Naive thymus-derived CD4-positive, alpha-beta T cell (primary cell): ENCODE measurements at regions not wholly inside any gene's neighbourhood (a gene's known extent, or its start where the extent isn't known, plus 50 kb on each side); places are given as distances from the start of the nearest gene placed in this dataset.

Source experiments
- ATAC-seq: fragments of 150-1000 bp; cut with Tn5 transposase; 2 replicates; pipeline ENCODE4 v1.10.0; 2021; ENCODE audit warnings: mild to moderate bottlenecking, moderate library complexity
- CTCF ChIA-PET: fragments of 350-600 bp; sonication (Branson Sonifier 250); formaldehyde crosslinking; loops from one replicate; lab custom pipeline; 2021; ENCODE audit warnings: antibody characterized with exemption; lab: Charles Lee
- POLR2A ChIA-PET: fragments of 350-600 bp; sonication (Branson Sonifier 250); formaldehyde crosslinking; loops from one replicate; lab custom pipeline; 2021; ENCODE audit warnings: antibody characterized with exemption, inconsistent platforms; lab: Charles Lee
- DNase-seq, 9 donors: peaks; one replicate each; pipeline versions ENCODE4 v3.0.0 to v3.0.0-alpha.2; 2020 to 2022; ENCODE audit warnings: mixed read lengths in 1 of 9
- H3K27ac ChIP-seq: one replicate; pipeline ENCODE4 v1.7.0; 2013; ENCODE audit warnings: mild to moderate bottlenecking, low read depth, low read length, moderate library complexity
- H3K27me3 ChIP-seq, 2 donors: one replicate each; pipeline ENCODE4 v1.7.0; 2013; ENCODE audit warnings: low read length in 2 of 2, mild to moderate bottlenecking in 2 of 2, moderate library complexity in 2 of 2; ENCODE audit not compliant: control insufficient read depth in 2 of 2, insufficient read depth in 2 of 2
- H3K36me3 ChIP-seq, 3 experiments: 1 replicate in 2 of 3; 2 replicates in 1 of 3; pipeline ENCODE4 v1.7.0; 2013; ENCODE audit warnings: low read length in 3 of 3, mild to moderate bottlenecking in 3 of 3, moderate library complexity in 1 of 3; ENCODE audit not compliant: insufficient read depth in 3 of 3, control insufficient read depth in 2 of 3
- H3K4me1 ChIP-seq, 2 donors: one replicate each; pipeline ENCODE4 v1.7.0; 2013; ENCODE audit warnings: low read length in 2 of 2, mild to moderate bottlenecking in 2 of 2, moderate library complexity in 1 of 2; ENCODE audit not compliant: control insufficient read depth in 2 of 2, insufficient read depth in 2 of 2
- H3K4me3 ChIP-seq: 2 replicates; pipeline ENCODE4 v1.7.0; 2013; ENCODE audit warnings: mild to moderate bottlenecking, low read length
- H3K9me3 ChIP-seq, 3 experiments: 1 replicate in 2 of 3; 2 replicates in 1 of 3; pipeline ENCODE4 v1.7.0; 2013; ENCODE audit warnings: low read length in 3 of 3; ENCODE audit not compliant: control insufficient read depth in 2 of 3
- H3K27ac Mint-ChIP-seq, 9 donors: one replicate each; pipeline ENCODE4 v1.8.0; 2020 to 2022; ENCODE audit warnings: mixed read lengths in 9 of 9, mild to moderate bottlenecking in 8 of 9, moderate library complexity in 5 of 9, inconsistent platforms in 2 of 9
- H3K27me3 Mint-ChIP-seq, 5 donors: one replicate each; pipeline ENCODE4 v1.8.0; 2021 to 2022; ENCODE audit warnings: mixed read lengths in 5 of 5, mild to moderate bottlenecking in 1 of 5
- H3K36me3 Mint-ChIP-seq, 5 donors: one replicate each; pipeline ENCODE4 v1.8.0; 2020 to 2022; ENCODE audit warnings: mixed read lengths in 5 of 5, mild to moderate bottlenecking in 3 of 5, inconsistent platforms in 1 of 5
- H3K4me1 Mint-ChIP-seq, 7 donors: one replicate each; pipeline ENCODE4 v1.8.0; 2020 to 2022; ENCODE audit warnings: mixed read lengths in 7 of 7, mild to moderate bottlenecking in 3 of 7, inconsistent platforms in 1 of 7
- H3K4me3 Mint-ChIP-seq, 10 donors: one replicate each; pipeline ENCODE4 v1.8.0; 2020 to 2022; ENCODE audit warnings: mild to moderate bottlenecking in 10 of 10, mixed read lengths in 10 of 10, moderate library complexity in 6 of 10, inconsistent platforms in 2 of 10
- H3K9me3 Mint-ChIP-seq, 11 donors: one replicate each; pipeline ENCODE4 v1.8.0; 2020 to 2022; ENCODE audit warnings: mixed read lengths in 11 of 11, mild to moderate bottlenecking in 4 of 11, inconsistent platforms in 1 of 11, moderate library complexity in 1 of 11
- intact Hi-C, 2 donors: fragments of 100-400 bp; cut with micrococcal nuclease; formaldehyde crosslinking; loops; one replicate each; pipeline ENCODE4 v1.15.1; 2023

- no peaks in the 10 kb centered on the region for H3K4me1 ChIP-seq
- ChIA-PET POLR2A (no interaction called here), CTCF (no interaction called here)
- ATAC-seq (no peak), DNase-seq (no peak)
- Mint-ChIP-seq H3K36me3 (no peaks in the 10 kb centered on the region), H3K4me3 (no peak overlapping the region), H3K4me1 (no peaks in the 10 kb centered on the region), H3K9me3 (no peaks in the 10 kb centered on the region), H3K27me3 (peaks cover 0 to 3% (median 0%) of the 10 kb centered on the region in 5 donors), H3K27ac (no peak overlapping the region)
- no peaks in the 10 kb centered on the region for H3K27me3 ChIP-seq
- intact Hi-C loops = no loop called here
- H3K27ac ChIP-seq = no peak overlapping the region
- no peaks in the 10 kb centered on the region for H3K9me3 ChIP-seq
- H3K4me3 ChIP-seq = no peak overlapping the region
- H3K36me3 ChIP-seq = no peaks in the 10 kb centered on the region
Observed at GRCh38 chr2:155653176-155653575, 679.3 kb downstream of the NR4A2 start.

GRCh38 chr2:155651851-155652250 lies 680.7 kb downstream of the NR4A2 start:
- intact Hi-C loops = no loop called here
- Histone ChIP-seq H3K4me3 (no peak overlapping the region), H3K36me3 (no peaks in the 10 kb centered on the region), H3K9me3 (no peaks in the 10 kb centered on the region), H3K27ac (no peak overlapping the region), H3K27me3 (no peaks in the 10 kb centered on the region), H3K4me1 (no peaks in the 10 kb centered on the region)
- ChIA-PET CTCF (no interaction called here), POLR2A (no interaction called here)
- Mint-ChIP-seq H3K4me1 (no peaks in the 10 kb centered on the region), H3K36me3 (no peaks in the 10 kb centered on the region), H3K27ac (no peak overlapping the region), H3K9me3 (peaks cover 0 to 3% (median 0%) of the 10 kb centered on the region in 11 donors), H3K27me3 (peaks cover 0 to 3% (median 0%) of the 10 kb centered on the region in 5 donors), H3K4me3 (no peak overlapping the region)
- no peak for ATAC-seq
- no peak for DNase-seq

- no peaks in the 10 kb centered on the region for H3K27me3 Mint-ChIP-seq
- no peak overlapping the region for H3K4me3 ChIP-seq
- peaks cover 0 to 3% (median 0%) of the 10 kb centered on the region in 3 experiments for H3K36me3 ChIP-seq
- CTCF ChIA-PET = no interaction called here
- intact Hi-C loops = no loop called here
- ATAC-seq = no peak
- H3K9me3 ChIP-seq = no peaks in the 10 kb centered on the region
- H3K36me3 Mint-ChIP-seq = no peaks in the 10 kb centered on the region
- no peak for DNase-seq
- POLR2A ChIA-PET = no interaction called here
- no peak overlapping the region for H3K4me3 Mint-ChIP-seq
- H3K27ac Mint-ChIP-seq = no peak overlapping the region
- peaks cover 0 to 6% (median 0%) of the 10 kb centered on the region in 11 donors for H3K9me3 Mint-ChIP-seq
- H3K4me1 Mint-ChIP-seq = no peaks in the 10 kb centered on the region
- no peaks in the 10 kb centered on the region for H3K27me3 ChIP-seq
- H3K27ac ChIP-seq = no peak overlapping the region
- no peaks in the 10 kb centered on the region for H3K4me1 ChIP-seq
Observed at GRCh38 chr2:155645791-155646190, 686.7 kb downstream of the NR4A2 start.

GRCh38 chr2:155643056-155643775 lies 689.3 kb downstream of the NR4A2 start:
- Histone ChIP-seq H3K27me3 (no peaks in the 10 kb centered on the region), H3K4me3 (no peak overlapping the region), H3K4me1 (no peaks in the 10 kb centered on the region), H3K9me3 (no peaks in the 10 kb centered on the region), H3K36me3 (peaks cover 0 to 3% (median 0%) of the 10 kb centered on the region in 3 experiments), H3K27ac (no peak overlapping the region)
- no peaks in the 10 kb centered on the region for H3K4me1 Mint-ChIP-seq
- intact Hi-C loops = no loop called here
- no peak for ATAC-seq
- no peaks in the 10 kb centered on the region for H3K36me3 Mint-ChIP-seq
- no peak for DNase-seq
- H3K27me3 Mint-ChIP-seq = no peaks in the 10 kb centered on the region
- CTCF ChIA-PET = no interaction called here
- H3K27ac Mint-ChIP-seq = no peak overlapping the region
- H3K4me3 Mint-ChIP-seq = no peak overlapping the region
- POLR2A ChIA-PET = no interaction called here
- H3K9me3 Mint-ChIP-seq = peaks cover 0 to 6% (median 0%) of the 10 kb centered on the region in 11 donors

- intact Hi-C loops = no loop called here
- Mint-ChIP-seq H3K27ac (no peak overlapping the region), H3K27me3 (no peaks in the 10 kb centered on the region), H3K4me1 (no peaks in the 10 kb centered on the region), H3K9me3 (peaks cover 0 to 5% (median 0%) of the 10 kb centered on the region in 11 donors), H3K36me3 (no peaks in the 10 kb centered on the region), H3K4me3 (no peak overlapping the region)
- CTCF ChIA-PET = no interaction called here
- no peaks in the 10 kb centered on the region for H3K36me3 ChIP-seq
- H3K9me3 ChIP-seq = no peaks in the 10 kb centered on the region
- ATAC-seq (no peak), DNase-seq (no peak)
- no peak overlapping the region for H3K27ac ChIP-seq
- H3K4me3 ChIP-seq = no peak overlapping the region
- H3K27me3 ChIP-seq = no peaks in the 10 kb centered on the region
- no peaks in the 10 kb centered on the region for H3K4me1 ChIP-seq
- POLR2A ChIA-PET = no interaction called here
Observed at GRCh38 chr2:155633887-155634570, 698.5 kb downstream of the NR4A2 start.

- no peaks in the 10 kb centered on the region for H3K27me3 Mint-ChIP-seq
- no peaks in the 10 kb centered on the region for H3K36me3 Mint-ChIP-seq
- CTCF ChIA-PET = no interaction called here
- Histone ChIP-seq H3K36me3 (no peaks in the 10 kb centered on the region), H3K4me1 (no peaks in the 10 kb centered on the region), H3K27ac (no peak overlapping the region), H3K9me3 (no peaks in the 10 kb centered on the region), H3K4me3 (no peak overlapping the region), H3K27me3 (no peaks in the 10 kb centered on the region)
- intact Hi-C loops = no loop called here
- no peak overlapping the region for H3K27ac Mint-ChIP-seq
- POLR2A ChIA-PET = no interaction called here
- no peak for ATAC-seq
- H3K9me3 Mint-ChIP-seq = peaks cover 0 to 5% (median 0%) of the 10 kb centered on the region in 11 donors
- DNase-seq = no peak
- H3K4me3 Mint-ChIP-seq = no peak overlapping the region
- no peaks in the 10 kb centered on the region for H3K4me1 Mint-ChIP-seq
Observed at GRCh38 chr2:155633060-155633839, 699.3 kb downstream of the NR4A2 start.
